MCF 10A (cell line): ENCODE measurements at regions not wholly inside any gene's neighbourhood (a gene's known extent, or its start where the extent isn't known, plus 50 kb on each side); places are given as distances from the start of the nearest gene placed in this dataset.

Source experiments
- BruUV-seq: library from RNA; stranded (reverse); fragments of 400-500 nt; replicated peaks from 2 replicates; lab custom pipeline; 2021; lab: Mats Ljungman, UMichigan
- CTCF ChIA-PET: fragments of 300-600 bp; sonication (Branson Sonifier 250); formaldehyde crosslinking; extraction: SDS; loops from one replicate; lab custom pipeline; 2021; ENCODE audit warnings: antibody characterized with exemption, inconsistent platforms; lab: Yijun Ruan, JAX
- POLR2A ChIA-PET: fragments of 300-600, 350-650 bp; sonication (Branson Sonifier 250); formaldehyde crosslinking; extraction: SDS; loops from one replicate; lab custom pipeline; 2020; ENCODE audit warnings: antibody characterized with exemption, inconsistent platforms; lab: Yijun Ruan, JAX
- DNase-seq: peaks from one replicate; pipeline ENCODE4 v3.0.0-alpha.2; 2018; ENCODE audit not compliant: unreplicated experiment
- H3K27ac Mint-ChIP-seq: one replicate; pipeline ENCODE4 v1.8.0; 2022; ENCODE audit warnings: mild to moderate bottlenecking, low read depth, mixed read lengths; ENCODE audit not compliant: unreplicated experiment
- H3K27me3 Mint-ChIP-seq: one replicate; pipeline ENCODE4 v1.8.0; 2022; ENCODE audit warnings: mixed read lengths; ENCODE audit not compliant: insufficient read depth, unreplicated experiment
- H3K36me3 Mint-ChIP-seq: one replicate; pipeline ENCODE4 v1.8.0; 2022; ENCODE audit warnings: mild to moderate bottlenecking, moderate library complexity, mixed read lengths; ENCODE audit not compliant: insufficient read depth, unreplicated experiment
- H3K4me1 Mint-ChIP-seq: one replicate; pipeline ENCODE4 v1.8.0; 2022; ENCODE audit warnings: mixed read lengths; ENCODE audit not compliant: insufficient read depth, unreplicated experiment
- H3K4me3 Mint-ChIP-seq: one replicate; pipeline ENCODE4 v1.8.0; 2022; ENCODE audit warnings: mild to moderate bottlenecking, moderate library complexity, mixed read lengths; ENCODE audit not compliant: unreplicated experiment
- H3K9me3 Mint-ChIP-seq: one replicate; pipeline ENCODE4 v1.8.0; 2022; ENCODE audit warnings: mixed read lengths; ENCODE audit not compliant: unreplicated experiment
- intact Hi-C: fragments of 100-400 bp; cut with micrococcal nuclease; formaldehyde crosslinking; loops from 2 replicates; pipeline ENCODE4 v1.14.1; 2022
- TF ChIP-seq, protein P1 (sequence below): fragments of 200-600 bp; IDR thresholded peaks from one replicate; pipeline ENCODE4 v1.8.0; 2022; ENCODE audit warnings: antibody characterized with exemption, mild to moderate bottlenecking; ENCODE audit not compliant: unreplicated experiment

DNA sequence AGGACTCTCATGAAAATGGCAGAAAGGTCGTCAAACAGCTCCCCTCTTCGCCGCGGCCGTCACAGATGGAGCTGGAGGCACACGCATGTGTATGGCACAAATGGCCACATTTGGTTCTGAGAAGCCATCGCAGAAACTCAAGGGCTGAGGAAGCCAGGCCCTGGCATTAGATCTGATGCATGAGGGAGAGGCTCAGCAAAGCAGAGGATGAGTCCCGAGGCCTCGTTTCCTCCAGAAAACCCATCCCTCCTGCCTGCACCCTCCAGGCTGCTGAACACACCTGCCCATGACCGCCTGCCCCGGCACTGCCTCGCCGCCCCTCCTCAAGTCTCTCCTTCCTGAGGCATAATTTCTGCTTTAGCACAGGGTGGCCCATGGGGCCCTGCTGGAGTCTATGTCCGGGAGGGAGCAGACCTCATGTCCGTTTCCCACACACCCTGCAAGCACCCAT, 240.3 kb downstream of the DLL1 start:
- Mint-ChIP-seq H3K27ac (no peak overlapping the region), H3K9me3 (no peaks in the 10 kb centered on the region), H3K36me3 (no peaks in the 10 kb centered on the region), H3K4me1 (peaks cover 12% of the 10 kb centered on the region), H3K27me3 (peaks cover 7% of the 10 kb centered on the region), H3K4me3 (no peak overlapping the region)
- intact Hi-C loops = no loop called here
- ChIA-PET POLR2A (interaction anchor here (1.8 kb wide), 1 partner anchor 9 kb away, joined by 4 read pairs; no protein-coding TSS in a partner anchor), CTCF (interaction anchor here (0.9 kb wide), 1 partner anchor 219 kb away, joined by 3 read pairs; no protein-coding TSS in a partner anchor)
- no TSS peak for BruUV-seq
- TF ChIP-seq, protein P1, sequence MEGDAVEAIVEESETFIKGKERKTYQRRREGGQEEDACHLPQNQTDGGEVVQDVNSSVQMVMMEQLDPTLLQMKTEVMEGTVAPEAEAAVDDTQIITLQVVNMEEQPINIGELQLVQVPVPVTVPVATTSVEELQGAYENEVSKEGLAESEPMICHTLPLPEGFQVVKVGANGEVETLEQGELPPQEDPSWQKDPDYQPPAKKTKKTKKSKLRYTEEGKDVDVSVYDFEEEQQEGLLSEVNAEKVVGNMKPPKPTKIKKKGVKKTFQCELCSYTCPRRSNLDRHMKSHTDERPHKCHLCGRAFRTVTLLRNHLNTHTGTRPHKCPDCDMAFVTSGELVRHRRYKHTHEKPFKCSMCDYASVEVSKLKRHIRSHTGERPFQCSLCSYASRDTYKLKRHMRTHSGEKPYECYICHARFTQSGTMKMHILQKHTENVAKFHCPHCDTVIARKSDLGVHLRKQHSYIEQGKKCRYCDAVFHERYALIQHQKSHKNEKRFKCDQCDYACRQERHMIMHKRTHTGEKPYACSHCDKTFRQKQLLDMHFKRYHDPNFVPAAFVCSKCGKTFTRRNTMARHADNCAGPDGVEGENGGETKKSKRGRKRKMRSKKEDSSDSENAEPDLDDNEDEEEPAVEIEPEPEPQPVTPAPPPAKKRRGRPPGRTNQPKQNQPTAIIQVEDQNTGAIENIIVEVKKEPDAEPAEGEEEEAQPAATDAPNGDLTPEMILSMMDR = no peak
- DNase-seq = no peak

GRCh38 chr6:170049641-170050561, 241.0 kb downstream of the DLL1 start:
- Mint-ChIP-seq H3K27me3 (peaks cover 15% of the 10 kb centered on the region), H3K36me3 (no peaks in the 10 kb centered on the region), H3K27ac (no peak overlapping the region), H3K4me3 (no peak overlapping the region), H3K9me3 (no peaks in the 10 kb centered on the region), H3K4me1 (peaks cover 12% of the 10 kb centered on the region)
- ChIA-PET POLR2A (interaction anchor here (1.2 to 1.8 kb wide), 2 partner anchors 10 to 43 kb away, joined by 3 to 4 read pairs; no protein-coding TSS in a partner anchor), CTCF (interaction anchor here (0.9 kb wide), 1 partner anchor 218 kb away, joined by 3 read pairs; no protein-coding TSS in a partner anchor)
- intact Hi-C loops = no loop called here
- TF ChIP-seq, protein P1 = no peak
- BruUV-seq = no TSS peak
- DNase-seq = peak; percentile 96

DNA sequence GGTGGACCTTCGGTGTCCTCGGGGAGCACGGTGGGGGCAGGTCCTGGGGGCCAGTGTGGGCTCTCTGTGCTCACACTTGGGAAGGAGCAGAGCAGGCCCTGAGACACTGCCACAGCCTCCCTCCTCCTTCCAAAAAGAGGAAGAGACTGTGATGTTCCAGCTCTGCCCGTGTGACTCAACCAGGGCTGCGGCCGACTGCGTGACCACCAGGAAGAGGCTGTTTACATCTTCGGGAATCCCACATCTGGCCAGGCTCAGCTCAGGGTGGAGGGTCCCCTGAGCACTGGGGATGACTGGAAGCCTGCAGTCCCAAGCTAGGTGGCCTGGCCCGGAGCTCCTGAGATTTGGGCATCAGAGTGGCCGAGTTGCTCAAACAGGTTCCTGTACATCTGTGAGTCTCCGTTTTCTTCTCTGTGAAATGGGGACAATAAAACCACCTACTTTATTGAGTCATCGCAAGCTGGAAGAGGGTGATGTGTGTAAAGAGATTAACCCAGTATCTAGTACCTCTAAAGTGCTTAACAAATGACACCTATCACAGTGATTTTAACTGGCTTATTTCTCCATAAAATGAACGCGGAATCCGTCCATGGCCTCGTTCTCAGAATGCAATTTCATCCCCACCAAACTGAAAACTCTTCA, 242.1 kb downstream of the DLL1 start:
- TF ChIP-seq, protein P1 = no peak
- H3K4me1 Mint-ChIP-seq = peaks cover 12% of the 10 kb centered on the region
- H3K36me3 Mint-ChIP-seq = no peaks in the 10 kb centered on the region
- intact Hi-C loops = no loop called here
- CTCF ChIA-PET = no interaction called here
- H3K27ac Mint-ChIP-seq = no peak overlapping the region
- BruUV-seq = no TSS peak
- DNase-seq = peak; percentile 65
- POLR2A ChIA-PET = no interaction called here
- peaks cover 17% of the 10 kb centered on the region for H3K27me3 Mint-ChIP-seq
- H3K9me3 Mint-ChIP-seq = no peaks in the 10 kb centered on the region
- no peak overlapping the region for H3K4me3 Mint-ChIP-seq

DNA sequence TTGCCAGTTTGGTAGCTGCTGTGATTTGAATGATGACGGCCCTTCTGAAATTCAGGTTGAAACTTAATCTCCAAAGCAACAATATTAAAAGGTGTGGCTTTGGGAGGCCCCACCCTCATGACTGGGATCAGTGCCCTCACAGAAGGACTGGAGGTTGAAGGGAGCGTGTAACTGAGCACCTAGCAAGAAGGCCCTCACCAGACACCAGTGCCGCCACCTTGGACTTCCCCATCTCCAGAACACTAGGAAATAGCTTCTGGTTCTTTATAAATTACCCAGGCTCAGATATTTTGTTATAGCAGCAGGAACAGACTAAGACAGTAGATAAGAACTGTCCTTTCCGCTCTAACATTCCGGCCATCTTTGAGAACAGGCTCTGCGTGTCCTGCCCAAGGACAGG, 243.1 kb downstream of the DLL1 start:
- no TSS peak for BruUV-seq

More for the DNA sequence above, 243.1 kb downstream of the DLL1 start:
- H3K9me3 Mint-ChIP-seq = no peaks in the 10 kb centered on the region
- intact Hi-C loops = no loop called here
- TF ChIP-seq, protein P1 = no peak
- no peaks in the 10 kb centered on the region for H3K36me3 Mint-ChIP-seq
- CTCF ChIA-PET = no interaction called here
- no peak overlapping the region for H3K4me3 Mint-ChIP-seq
- POLR2A ChIA-PET = interaction anchor here (0.6 to 0.7 kb wide), 2 partner anchors 18 to 35 kb away, joined by 3 read pairs; no protein-coding TSS in a partner anchor
- H3K4me1 Mint-ChIP-seq = peaks cover 12% of the 10 kb centered on the region
- DNase-seq = no peak
- peaks cover 17% of the 10 kb centered on the region for H3K27me3 Mint-ChIP-seq
- no peak overlapping the region for H3K27ac Mint-ChIP-seq
